ENCODE measurements at regions not wholly inside any gene's neighbourhood (a gene's known extent, or its start where the extent isn't known, plus 50 kb on each side); places are given as distances from the start of the nearest gene placed in this dataset.
"Not testable (repeated sequence)": the region's sequence is repeated elsewhere in the genome, so short reads cannot be mapped to it uniquely, and the experiment has no call there.

DNA sequence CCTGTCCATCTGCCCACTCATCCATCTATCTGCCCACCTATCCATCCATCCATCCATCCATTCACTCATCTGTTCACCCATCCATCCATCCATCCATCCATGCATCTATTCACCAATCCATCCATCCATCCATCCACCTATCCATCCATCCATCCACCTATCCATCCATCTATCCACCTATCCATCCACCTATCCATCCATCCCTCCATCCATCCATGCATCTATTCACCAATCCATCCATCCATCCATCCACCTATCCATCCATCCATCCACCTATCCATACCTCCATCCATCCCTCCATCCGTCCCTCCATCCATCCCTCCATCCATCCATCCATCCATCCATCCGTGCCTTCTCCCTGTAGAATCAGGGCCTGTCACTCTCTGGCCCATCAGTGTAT is 341.9 kb upstream of the CDH5 start:
- TF ChIP-seq, protein P1, sequence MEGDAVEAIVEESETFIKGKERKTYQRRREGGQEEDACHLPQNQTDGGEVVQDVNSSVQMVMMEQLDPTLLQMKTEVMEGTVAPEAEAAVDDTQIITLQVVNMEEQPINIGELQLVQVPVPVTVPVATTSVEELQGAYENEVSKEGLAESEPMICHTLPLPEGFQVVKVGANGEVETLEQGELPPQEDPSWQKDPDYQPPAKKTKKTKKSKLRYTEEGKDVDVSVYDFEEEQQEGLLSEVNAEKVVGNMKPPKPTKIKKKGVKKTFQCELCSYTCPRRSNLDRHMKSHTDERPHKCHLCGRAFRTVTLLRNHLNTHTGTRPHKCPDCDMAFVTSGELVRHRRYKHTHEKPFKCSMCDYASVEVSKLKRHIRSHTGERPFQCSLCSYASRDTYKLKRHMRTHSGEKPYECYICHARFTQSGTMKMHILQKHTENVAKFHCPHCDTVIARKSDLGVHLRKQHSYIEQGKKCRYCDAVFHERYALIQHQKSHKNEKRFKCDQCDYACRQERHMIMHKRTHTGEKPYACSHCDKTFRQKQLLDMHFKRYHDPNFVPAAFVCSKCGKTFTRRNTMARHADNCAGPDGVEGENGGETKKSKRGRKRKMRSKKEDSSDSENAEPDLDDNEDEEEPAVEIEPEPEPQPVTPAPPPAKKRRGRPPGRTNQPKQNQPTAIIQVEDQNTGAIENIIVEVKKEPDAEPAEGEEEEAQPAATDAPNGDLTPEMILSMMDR (IDR thresholded peaks at IDR 0.05), result not testable (repeated sequence)
- TF ChIP-seq POLR2A (IDR thresholded peaks at IDR 0.05), result not testable (repeated sequence)

Data from uterus (tissue), 2 donors.